Neural cell (in vitro differentiated cells): ENCODE measurements at regions not wholly inside any gene's neighbourhood (a gene's known extent, or its start where the extent isn't known, plus 50 kb on each side); places are given as distances from the start of the nearest gene placed in this dataset.

Source experiments
- H2AFZ ChIP-seq: fragments of 200-600, 300-800 bp; sonication (generic), shearing (Covaris generic); 2 replicates; pipeline ENCODE4 v1.6.0; 2014; ENCODE audit warnings: low read depth, mild to moderate bottlenecking, antibody characterized with exemption, low read length, moderate library complexity
- H3F3A ChIP-seq: fragments of 200-600 bp; shearing (Covaris generic); 2 replicates; pipeline ENCODE4 v1.6.1; 2016; ENCODE audit warnings: mild to moderate bottlenecking, moderate library complexity, mixed read lengths, antibody characterized with exemption, low read length; ENCODE audit not compliant: insufficient read depth, poor library complexity, severe bottlenecking
- H3K27ac ChIP-seq: fragments of 200-600, 300-800 bp; sonication (generic), shearing (Covaris generic); 2 replicates; pipeline ENCODE4 v1.5.1; 2014; ENCODE audit warnings: mild to moderate bottlenecking, low read length, moderate library complexity
- H3K27me3 ChIP-seq: fragments of 300-800, 200-600 bp; sonication (generic), shearing (Covaris generic); 2 replicates; pipeline ENCODE4 v1.6.0; 2014; ENCODE audit warnings: mild to moderate bottlenecking, low read depth, low read length, moderate library complexity; ENCODE audit not compliant: insufficient read depth
- H3K36me3 ChIP-seq: fragments of 300-800, 200-600 bp; sonication (generic), shearing (Covaris generic); 2 replicates; pipeline ENCODE4 v1.5.1; 2014; ENCODE audit warnings: mild to moderate bottlenecking, antibody characterized with exemption, low read length, moderate library complexity; ENCODE audit not compliant: insufficient read depth
- H3K4me2 ChIP-seq: fragments of 300-800, 200-600 bp; sonication (generic), shearing (Covaris generic); 2 replicates; pipeline ENCODE4 v1.6.0; 2014; ENCODE audit warnings: mild to moderate bottlenecking, low read length
- H3K4me3 ChIP-seq: fragments of 300-800, 200-600 bp; sonication (generic), shearing (Covaris generic); 2 replicates; pipeline ENCODE4 v1.5.1; 2014; ENCODE audit warnings: mild to moderate bottlenecking, low read length, moderate library complexity
- H3K79me2 ChIP-seq: fragments of 200-600 bp; shearing (Covaris generic); replicated peaks from 2 replicates; pipeline ENCODE4 v1.6.0; 2014; ENCODE audit warnings: mild to moderate bottlenecking, low read length, moderate library complexity; ENCODE audit not compliant: insufficient read depth
- H3K9ac ChIP-seq: fragments of 300-800, 200-600 bp; sonication (generic), shearing (Covaris generic); 2 replicates; pipeline ENCODE4 v1.6.1; 2016; ENCODE audit warnings: mild to moderate bottlenecking, low read length, mixed read lengths
- H3K9me2 ChIP-seq: fragments of 200-600 bp; shearing (Covaris generic); 2 replicates; pipeline ENCODE4 v1.6.1; 2016; ENCODE audit warnings: mild to moderate bottlenecking, low read length, mixed read lengths; ENCODE audit not compliant: insufficient read depth
- H3K9me3 ChIP-seq: fragments of 200-600, 300-800 bp; sonication (generic), shearing (Covaris generic); 2 replicates; pipeline ENCODE4 v1.6.1; 2016; ENCODE audit warnings: mild to moderate bottlenecking, mixed run types, low read length, moderate library complexity, mixed read lengths
- H4K20me1 ChIP-seq: fragments of 200-600 bp; shearing (Covaris generic); 2 replicates; pipeline ENCODE4 v1.6.1; 2016; ENCODE audit warnings: mild to moderate bottlenecking, mixed run types; ENCODE audit not compliant: insufficient read depth
- EP300 ChIP-seq: fragments of 450-650 bp; conservative IDR thresholded peaks from 2 replicates; pipeline ENCODE4 v1.6.1; 2014; ENCODE audit warnings: antibody characterized with exemption, mild to moderate bottlenecking, moderate library complexity; ENCODE audit not compliant: poor library complexity, severe bottlenecking
- EZH2 ChIP-seq: fragments of 200-600, 300-800 bp; shearing (Covaris generic), sonication (generic); IDR thresholded peaks from 2 replicates; pipeline ENCODE4 v1.6.1; 2014; ENCODE audit warnings: antibody characterized with exemption, low read length, borderline replicate concordance, mild to moderate bottlenecking; ENCODE audit not compliant: insufficient read depth, poor library complexity, severe bottlenecking
- MXI1 ChIP-seq: fragments of 450-650 bp; conservative IDR thresholded peaks from 2 replicates; pipeline ENCODE4 v1.6.1; 2014; ENCODE audit warnings: antibody characterized with exemption, mild to moderate bottlenecking; ENCODE audit not compliant: poor library complexity, severe bottlenecking
- POLR2AphosphoS5 ChIP-seq: IDR thresholded peaks from 2 replicates; pipeline ENCODE4 v1.6.1; 2012
- RAD21 ChIP-seq: fragments of 450-650 bp; conservative IDR thresholded peaks from 2 replicates; pipeline ENCODE4 v1.6.1; 2014; ENCODE audit warnings: antibody characterized with exemption, mild to moderate bottlenecking, moderate library complexity
- SMC3 ChIP-seq: fragments of 450-650 bp; conservative IDR thresholded peaks from 2 replicates; pipeline ENCODE4 v1.6.1; 2014; ENCODE audit warnings: antibody characterized with exemption, mild to moderate bottlenecking, moderate library complexity; ENCODE audit not compliant: poor library complexity
- TAF1 ChIP-seq: IDR thresholded peaks from 2 replicates; pipeline ENCODE4 v1.6.1; 2012; ENCODE audit warnings: low read depth
- TF ChIP-seq, protein P1 (sequence below): fragments of 450-650 bp; IDR thresholded peaks from 2 replicates; pipeline ENCODE4 v1.5.1; 2014; ENCODE audit warnings: antibody characterized with exemption, mild to moderate bottlenecking, moderate library complexity; ENCODE audit not compliant: poor library complexity, severe bottlenecking
- TF ChIP-seq, protein P2 (sequence below): IDR thresholded peaks from 2 replicates; pipeline ENCODE4 v1.6.1; 2012; ENCODE audit warnings: borderline replicate concordance

DNA sequence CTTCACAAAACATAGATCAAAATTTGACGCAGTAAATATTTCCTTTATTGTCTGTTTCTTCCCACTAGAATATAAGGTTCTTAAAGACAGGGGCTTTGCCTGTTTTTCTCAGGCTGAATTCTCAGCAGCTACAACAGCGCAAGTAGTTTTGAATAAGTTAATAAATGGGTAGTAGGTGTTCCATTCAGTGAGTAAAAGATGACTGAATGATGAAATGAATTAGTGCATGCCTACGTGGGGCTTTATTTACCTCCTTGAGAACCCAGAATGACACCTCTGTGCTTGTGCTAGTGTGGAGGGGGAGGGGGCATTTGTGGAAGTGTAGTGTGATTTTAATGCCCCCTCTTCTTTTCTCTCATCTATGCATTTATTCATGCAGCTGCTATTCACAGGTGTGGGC, 278.9 kb downstream of the FBXW7 start:
- H3F3A ChIP-seq: no peaks in the 10 kb centered on the region
- no peak overlapping the region for H3K27ac ChIP-seq
- no peak overlapping the region for H2AFZ ChIP-seq
- no peak overlapping the region for H3K4me2 ChIP-seq
- TF ChIP-seq MXI1 (no peak), EZH2 (no peak), EP300 (no peak), TAF1 (no peak), SMC3 (no peak), POLR2AphosphoS5 (no peak), RAD21 (no peak)
- TF ChIP-seq, protein P1, sequence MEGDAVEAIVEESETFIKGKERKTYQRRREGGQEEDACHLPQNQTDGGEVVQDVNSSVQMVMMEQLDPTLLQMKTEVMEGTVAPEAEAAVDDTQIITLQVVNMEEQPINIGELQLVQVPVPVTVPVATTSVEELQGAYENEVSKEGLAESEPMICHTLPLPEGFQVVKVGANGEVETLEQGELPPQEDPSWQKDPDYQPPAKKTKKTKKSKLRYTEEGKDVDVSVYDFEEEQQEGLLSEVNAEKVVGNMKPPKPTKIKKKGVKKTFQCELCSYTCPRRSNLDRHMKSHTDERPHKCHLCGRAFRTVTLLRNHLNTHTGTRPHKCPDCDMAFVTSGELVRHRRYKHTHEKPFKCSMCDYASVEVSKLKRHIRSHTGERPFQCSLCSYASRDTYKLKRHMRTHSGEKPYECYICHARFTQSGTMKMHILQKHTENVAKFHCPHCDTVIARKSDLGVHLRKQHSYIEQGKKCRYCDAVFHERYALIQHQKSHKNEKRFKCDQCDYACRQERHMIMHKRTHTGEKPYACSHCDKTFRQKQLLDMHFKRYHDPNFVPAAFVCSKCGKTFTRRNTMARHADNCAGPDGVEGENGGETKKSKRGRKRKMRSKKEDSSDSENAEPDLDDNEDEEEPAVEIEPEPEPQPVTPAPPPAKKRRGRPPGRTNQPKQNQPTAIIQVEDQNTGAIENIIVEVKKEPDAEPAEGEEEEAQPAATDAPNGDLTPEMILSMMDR: no peak
- TF ChIP-seq, protein P2, sequence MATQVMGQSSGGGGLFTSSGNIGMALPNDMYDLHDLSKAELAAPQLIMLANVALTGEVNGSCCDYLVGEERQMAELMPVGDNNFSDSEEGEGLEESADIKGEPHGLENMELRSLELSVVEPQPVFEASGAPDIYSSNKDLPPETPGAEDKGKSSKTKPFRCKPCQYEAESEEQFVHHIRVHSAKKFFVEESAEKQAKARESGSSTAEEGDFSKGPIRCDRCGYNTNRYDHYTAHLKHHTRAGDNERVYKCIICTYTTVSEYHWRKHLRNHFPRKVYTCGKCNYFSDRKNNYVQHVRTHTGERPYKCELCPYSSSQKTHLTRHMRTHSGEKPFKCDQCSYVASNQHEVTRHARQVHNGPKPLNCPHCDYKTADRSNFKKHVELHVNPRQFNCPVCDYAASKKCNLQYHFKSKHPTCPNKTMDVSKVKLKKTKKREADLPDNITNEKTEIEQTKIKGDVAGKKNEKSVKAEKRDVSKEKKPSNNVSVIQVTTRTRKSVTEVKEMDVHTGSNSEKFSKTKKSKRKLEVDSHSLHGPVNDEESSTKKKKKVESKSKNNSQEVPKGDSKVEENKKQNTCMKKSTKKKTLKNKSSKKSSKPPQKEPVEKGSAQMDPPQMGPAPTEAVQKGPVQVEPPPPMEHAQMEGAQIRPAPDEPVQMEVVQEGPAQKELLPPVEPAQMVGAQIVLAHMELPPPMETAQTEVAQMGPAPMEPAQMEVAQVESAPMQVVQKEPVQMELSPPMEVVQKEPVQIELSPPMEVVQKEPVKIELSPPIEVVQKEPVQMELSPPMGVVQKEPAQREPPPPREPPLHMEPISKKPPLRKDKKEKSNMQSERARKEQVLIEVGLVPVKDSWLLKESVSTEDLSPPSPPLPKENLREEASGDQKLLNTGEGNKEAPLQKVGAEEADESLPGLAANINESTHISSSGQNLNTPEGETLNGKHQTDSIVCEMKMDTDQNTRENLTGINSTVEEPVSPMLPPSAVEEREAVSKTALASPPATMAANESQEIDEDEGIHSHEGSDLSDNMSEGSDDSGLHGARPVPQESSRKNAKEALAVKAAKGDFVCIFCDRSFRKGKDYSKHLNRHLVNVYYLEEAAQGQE: no peak
- H3K9ac ChIP-seq: no peak overlapping the region
- H3K9me2 ChIP-seq: no peaks in the 10 kb centered on the region
- no peaks in the 10 kb centered on the region for H3K79me2 ChIP-seq
- H3K4me3 ChIP-seq: no peak overlapping the region
- H3K9me3 ChIP-seq: no peaks in the 10 kb centered on the region
- H4K20me1 ChIP-seq: no peaks in the 10 kb centered on the region
- H3K36me3 ChIP-seq: no peaks in the 10 kb centered on the region
- no peaks in the 10 kb centered on the region for H3K27me3 ChIP-seq

DNA sequence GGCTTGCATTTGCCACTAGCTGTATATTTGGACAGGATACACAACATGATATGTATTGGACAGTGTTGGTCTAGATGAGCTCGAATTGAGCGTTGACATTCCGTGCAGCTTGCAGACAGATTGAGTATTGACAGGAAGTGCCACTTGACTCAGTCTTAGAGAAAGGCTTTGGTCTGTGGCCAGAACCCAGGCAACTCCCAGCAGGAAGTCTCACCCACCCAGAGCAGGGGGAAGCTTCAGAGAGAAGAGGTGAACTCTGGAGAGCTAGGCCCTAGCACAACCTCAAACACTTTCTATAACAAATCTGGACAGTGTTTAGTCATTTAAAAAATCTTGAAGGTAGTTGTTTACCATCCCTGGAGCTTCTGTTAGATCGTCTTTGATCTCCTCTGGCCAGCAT, 280.5 kb downstream of the FBXW7 start:
- Histone ChIP-seq H3K9me2 (no peaks in the 10 kb centered on the region), H4K20me1 (no peaks in the 10 kb centered on the region), H3K9me3 (no peaks in the 10 kb centered on the region), H3F3A (no peaks in the 10 kb centered on the region), H2AFZ (no peak overlapping the region), H3K27ac (no peak overlapping the region), H3K36me3 (no peaks in the 10 kb centered on the region), H3K9ac (no peak overlapping the region), H3K27me3 (no peaks in the 10 kb centered on the region), H3K4me2 (no peak overlapping the region), H3K4me3 (no peak overlapping the region), H3K79me2 (no peaks in the 10 kb centered on the region)
- TF ChIP-seq TAF1 (no peak), MXI1 (no peak), RAD21 (no peak), EZH2 (no peak), SMC3 (no peak), POLR2AphosphoS5 (no peak), EP300 (no peak)
- TF ChIP-seq, protein P2: no peak
- TF ChIP-seq, protein P1: no peak
